ENCODE measurements at regions not wholly inside any gene's neighbourhood (a gene's known extent, or its start where the extent isn't known, plus 50 kb on each side); places are given as distances from the start of the nearest gene placed in this dataset.

DNA sequence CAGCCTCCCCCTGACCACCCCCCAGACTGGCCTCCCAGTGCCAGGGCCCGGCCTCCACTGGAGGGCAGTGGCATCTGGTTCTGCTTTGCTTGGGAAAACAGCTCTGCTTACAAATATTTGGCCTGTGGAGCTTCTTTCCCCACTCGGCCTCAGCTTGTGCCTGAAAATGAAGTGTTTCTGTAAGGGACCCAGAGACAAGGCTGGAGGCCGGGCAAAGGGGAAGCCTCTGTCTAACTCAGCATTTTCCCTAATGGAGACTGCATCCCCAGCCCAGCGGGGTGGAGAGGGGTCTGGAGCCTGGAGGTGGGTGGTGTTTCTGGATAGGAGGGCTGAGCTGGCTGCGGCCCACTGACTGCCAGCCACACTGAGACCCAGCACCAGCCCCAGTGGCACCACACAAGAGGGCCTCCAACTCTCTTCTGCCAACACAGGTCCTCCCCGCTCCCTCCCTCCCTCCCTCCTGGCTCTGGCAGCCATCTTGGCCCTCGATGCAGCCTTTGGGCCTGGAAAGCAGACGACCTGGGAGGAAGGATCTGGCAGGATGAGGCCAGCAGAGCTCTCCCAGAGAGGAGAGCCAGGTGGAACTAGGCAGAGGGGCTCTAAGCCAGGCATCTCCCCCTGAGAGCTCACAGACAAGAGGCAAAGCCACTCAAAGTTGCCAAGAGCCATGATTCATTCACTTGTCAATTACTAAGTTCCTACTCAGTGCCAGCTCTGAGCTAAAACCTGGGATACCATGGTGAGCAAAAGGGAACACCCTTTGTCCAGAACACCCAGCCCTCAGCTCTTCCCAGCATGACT lies 77.1 kb upstream of the CD82 start:
- no peak overlapping the region for H2AK5ac ChIP-seq (ENCODE audit: insufficient read length, low read length)
- no peak overlapping the region for H2BK12ac ChIP-seq (ENCODE audit: insufficient read length, low read depth, low read length)
- no peak overlapping the region for H3K4ac ChIP-seq (ENCODE audit: low read depth, low read length)
- no peak overlapping the region for H2BK5ac ChIP-seq (ENCODE audit: insufficient read length, low read length)
- H2BK120ac ChIP-seq (ENCODE audit: low read depth, low read length, poor library complexity, severe bottlenecking) = no peak overlapping the region
- no peaks in the 10 kb centered on the region for H3K27me3 ChIP-seq (ENCODE audit: insufficient read depth, low read length)
- no peak overlapping the region for H3K18ac ChIP-seq (ENCODE audit: insufficient read length, low read depth, low read length)
- Mint-ChIP-seq H3K4me1 (0 out of 4 replicates have a peak, but pooled peaks cover 0 to 3% of the 10 kb centered on the region in 2 experiments), H3K9me3 (peaks cover 12 to 13% of the 10 kb centered on the region in 2 experiments), H3K4me3 (no peak overlapping the region), H3K27ac (no peak overlapping the region; a peak in 1 of 7 replicates), H3K27me3 (ENCODE audit: low read depth) (peaks cover 6% of the 10 kb centered on the region), H3K36me3 (ENCODE audit: insufficient read depth in 1 of 3, low read depth in 3 of 3) (peaks cover 1 to 10% (median 3%) of the 10 kb centered on the region in 3 experiments; a peak in 4 of 7 replicates)
- H3K14ac ChIP-seq (ENCODE audit: insufficient read depth, low read length) = no peak overlapping the region
- no peaks in the 10 kb centered on the region for H4K20me1 ChIP-seq (ENCODE audit: control insufficient read depth, insufficient read depth, insufficient read length)
- no peak overlapping the region for H2BK15ac ChIP-seq (ENCODE audit: low read depth, low read length)
- H3K9ac ChIP-seq (ENCODE audit: extremely low read depth, insufficient read length, low read length) = no peak overlapping the region
- H3K79me2 ChIP-seq (ENCODE audit: insufficient read depth, low read length) = no peaks in the 10 kb centered on the region
- DNase-seq = no peak
- no peak overlapping the region for H4K8ac ChIP-seq (replicated peaks; ENCODE audit: insufficient read length, low read depth, low read length)
- H3K4me1 ChIP-seq (ENCODE audit: insufficient read depth, low read length) = no peaks in the 10 kb centered on the region
- H3K56ac ChIP-seq (ENCODE audit: insufficient read length, low read depth, low read length) = no peak overlapping the region
- no peak overlapping the region for H3K4me2 ChIP-seq (ENCODE audit: insufficient read depth, insufficient read length, low read length)
- H3K23ac ChIP-seq (ENCODE audit: insufficient read length, low read depth, low read length) = no peak overlapping the region
- H3K27ac ChIP-seq (ENCODE audit: insufficient read length, low read depth, low read length) = no peak overlapping the region
- H3K9me3 ChIP-seq (ENCODE audit: control insufficient read depth, low read depth, low read length) = no peaks in the 10 kb centered on the region
- WGBS (ENCODE audit: extremely low coverage, insufficient read length, low lambda C conversion rate) = no CpG with 5 or more reads among the region's 8 CpGs
- H4K91ac ChIP-seq (ENCODE audit: insufficient read length, low read depth, low read length) = no peak overlapping the region
- H3T11ph ChIP-seq (ENCODE audit: low read length) = no peak overlapping the region
- H3K23me2 ChIP-seq (ENCODE audit: insufficient read length, low read depth, low read length, poor library complexity, severe bottlenecking) = no peaks in the 10 kb centered on the region
- no peak overlapping the region for H2AFZ ChIP-seq (ENCODE audit: low read length)
- no peaks in the 10 kb centered on the region for H3K79me1 ChIP-seq (ENCODE audit: insufficient read depth, low read depth, low read length, poor library complexity, severe bottlenecking)
- no peak overlapping the region for H4K5ac ChIP-seq (ENCODE audit: insufficient read length, low read depth, low read length)
- H2BK20ac ChIP-seq (ENCODE audit: low read depth, low read length, poor library complexity, severe bottlenecking) = no peak overlapping the region
- TF ChIP-seq, protein P1, sequence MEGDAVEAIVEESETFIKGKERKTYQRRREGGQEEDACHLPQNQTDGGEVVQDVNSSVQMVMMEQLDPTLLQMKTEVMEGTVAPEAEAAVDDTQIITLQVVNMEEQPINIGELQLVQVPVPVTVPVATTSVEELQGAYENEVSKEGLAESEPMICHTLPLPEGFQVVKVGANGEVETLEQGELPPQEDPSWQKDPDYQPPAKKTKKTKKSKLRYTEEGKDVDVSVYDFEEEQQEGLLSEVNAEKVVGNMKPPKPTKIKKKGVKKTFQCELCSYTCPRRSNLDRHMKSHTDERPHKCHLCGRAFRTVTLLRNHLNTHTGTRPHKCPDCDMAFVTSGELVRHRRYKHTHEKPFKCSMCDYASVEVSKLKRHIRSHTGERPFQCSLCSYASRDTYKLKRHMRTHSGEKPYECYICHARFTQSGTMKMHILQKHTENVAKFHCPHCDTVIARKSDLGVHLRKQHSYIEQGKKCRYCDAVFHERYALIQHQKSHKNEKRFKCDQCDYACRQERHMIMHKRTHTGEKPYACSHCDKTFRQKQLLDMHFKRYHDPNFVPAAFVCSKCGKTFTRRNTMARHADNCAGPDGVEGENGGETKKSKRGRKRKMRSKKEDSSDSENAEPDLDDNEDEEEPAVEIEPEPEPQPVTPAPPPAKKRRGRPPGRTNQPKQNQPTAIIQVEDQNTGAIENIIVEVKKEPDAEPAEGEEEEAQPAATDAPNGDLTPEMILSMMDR (conservative IDR thresholded peaks at IDR 0.05) = no peak
